Endodermal cell (in vitro differentiated cells): ENCODE measurements at regions not wholly inside any gene's neighbourhood (a gene's known extent, or its start where the extent isn't known, plus 50 kb on each side); places are given as distances from the start of the nearest gene placed in this dataset.

ENCODE experiments used
- DNase-seq: peaks from one replicate; pipeline ENCODE4 v3.0.0-alpha.2; 2017
- H3K27ac ChIP-seq: 2 replicates; pipeline ENCODE4 v1.5.1; 2013; ENCODE audit warnings: mild to moderate bottlenecking, low read depth, low read length, moderate library complexity
- H3K27me3 ChIP-seq: 2 replicates; pipeline ENCODE4 v1.6.1; 2013; ENCODE audit warnings: mild to moderate bottlenecking, low read length, moderate library complexity; ENCODE audit not compliant: insufficient read depth, control insufficient read depth, poor library complexity, severe bottlenecking
- H3K36me3 ChIP-seq: 2 replicates; pipeline ENCODE4 v1.7.0; 2013; ENCODE audit warnings: mild to moderate bottlenecking, low read length, moderate library complexity; ENCODE audit not compliant: control insufficient read depth, insufficient read depth
- H3K4me1 ChIP-seq: one replicate; pipeline ENCODE4 v1.7.0; 2013; ENCODE audit warnings: low read length; ENCODE audit not compliant: control insufficient read depth, insufficient read depth
- H3K4me3 ChIP-seq: 2 replicates; pipeline ENCODE4 v1.5.1; 2013; ENCODE audit warnings: mild to moderate bottlenecking, low read length, moderate library complexity
- H3K9ac ChIP-seq: 2 replicates; pipeline ENCODE4 v1.6.1; 2013; ENCODE audit warnings: mild to moderate bottlenecking, low read length, moderate library complexity; ENCODE audit not compliant: poor library complexity, severe bottlenecking; ENCODE audit errors: extremely low read depth
- H3K9me3 ChIP-seq: 2 replicates; pipeline ENCODE4 v1.6.1; 2013; ENCODE audit warnings: mild to moderate bottlenecking, low read length, moderate library complexity; ENCODE audit not compliant: control insufficient read depth
- H3K27ac Mint-ChIP-seq: 2 replicates; pipeline ENCODE4 v1.8.0; 2020; ENCODE audit warnings: mixed read lengths
- H3K27me3 Mint-ChIP-seq: 2 replicates; pipeline ENCODE4 v1.8.0; 2021; ENCODE audit warnings: mild to moderate bottlenecking, mixed read lengths; ENCODE audit not compliant: insufficient read depth
- H3K36me3 Mint-ChIP-seq: 2 replicates; pipeline ENCODE4 v1.8.0; 2020; ENCODE audit warnings: low read depth, mixed read lengths
- H3K4me1 Mint-ChIP-seq: 2 replicates; pipeline ENCODE4 v1.8.0; 2020; ENCODE audit warnings: mixed read lengths
- H3K4me3 Mint-ChIP-seq: 2 replicates; pipeline ENCODE4 v1.8.0; 2020; ENCODE audit warnings: mild to moderate bottlenecking, moderate library complexity, mixed read lengths
- H3K9me3 Mint-ChIP-seq: 2 replicates; pipeline ENCODE4 v1.8.0; 2020; ENCODE audit warnings: mild to moderate bottlenecking, mixed read lengths
- WGBS, 2 experiments: methylation state at CpG; one replicate each; pipeline versions ENCODE4 v1.1.5 to v1.1.7; 2013; ENCODE audit warnings: missing lambda C conversion rate in 2 of 2, mixed read lengths in 1 of 2; ENCODE audit not compliant: insufficient coverage in 1 of 2, insufficient read length in 1 of 2; 5-methylcytosine and 5-hydroxymethylcytosine counted together
- TF ChIP-seq, protein P1 (sequence below): fragments of 200-600 bp; sonication (generic); conservative IDR thresholded peaks from 2 replicates; pipeline ENCODE4 v1.5.0; 2021; ENCODE audit warnings: antibody characterized with exemption, mild to moderate bottlenecking

DNA sequence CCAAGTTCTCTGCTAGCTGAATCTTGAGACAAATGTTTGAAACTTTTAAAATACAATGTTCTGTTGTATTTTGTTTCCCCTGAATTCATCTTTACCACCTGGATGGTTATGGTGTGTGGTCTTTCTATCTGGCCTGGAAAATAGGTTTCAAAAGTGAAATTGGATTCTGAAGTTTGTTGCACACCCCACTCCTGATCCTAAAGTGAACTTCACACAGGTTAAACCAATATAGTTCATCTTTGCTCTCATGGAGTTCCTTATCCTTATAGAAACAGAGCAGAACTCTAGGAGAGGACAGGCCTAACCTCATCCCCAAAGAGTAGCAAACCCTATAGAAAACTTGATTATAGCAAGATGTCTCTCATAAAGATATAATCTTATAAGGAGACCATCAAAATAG lies 179.4 kb upstream of the BCL6 start:
- no peak for DNase-seq
- Histone ChIP-seq H3K27ac (no peak overlapping the region), H3K9me3 (peaks cover 12% of the 10 kb centered on the region), H3K4me1 (no peaks in the 10 kb centered on the region), H3K36me3 (no peaks in the 10 kb centered on the region), H3K27me3 (peaks cover 10% of the 10 kb centered on the region), H3K4me3 (no peak overlapping the region), H3K9ac (no peak overlapping the region)
- TF ChIP-seq, protein P1, sequence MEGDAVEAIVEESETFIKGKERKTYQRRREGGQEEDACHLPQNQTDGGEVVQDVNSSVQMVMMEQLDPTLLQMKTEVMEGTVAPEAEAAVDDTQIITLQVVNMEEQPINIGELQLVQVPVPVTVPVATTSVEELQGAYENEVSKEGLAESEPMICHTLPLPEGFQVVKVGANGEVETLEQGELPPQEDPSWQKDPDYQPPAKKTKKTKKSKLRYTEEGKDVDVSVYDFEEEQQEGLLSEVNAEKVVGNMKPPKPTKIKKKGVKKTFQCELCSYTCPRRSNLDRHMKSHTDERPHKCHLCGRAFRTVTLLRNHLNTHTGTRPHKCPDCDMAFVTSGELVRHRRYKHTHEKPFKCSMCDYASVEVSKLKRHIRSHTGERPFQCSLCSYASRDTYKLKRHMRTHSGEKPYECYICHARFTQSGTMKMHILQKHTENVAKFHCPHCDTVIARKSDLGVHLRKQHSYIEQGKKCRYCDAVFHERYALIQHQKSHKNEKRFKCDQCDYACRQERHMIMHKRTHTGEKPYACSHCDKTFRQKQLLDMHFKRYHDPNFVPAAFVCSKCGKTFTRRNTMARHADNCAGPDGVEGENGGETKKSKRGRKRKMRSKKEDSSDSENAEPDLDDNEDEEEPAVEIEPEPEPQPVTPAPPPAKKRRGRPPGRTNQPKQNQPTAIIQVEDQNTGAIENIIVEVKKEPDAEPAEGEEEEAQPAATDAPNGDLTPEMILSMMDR, result no peak
- Mint-ChIP-seq H3K4me3 (no peak overlapping the region), H3K9me3 (peaks cover 22% of the 10 kb centered on the region), H3K27me3 (peaks cover 17% of the 10 kb centered on the region), H3K4me1 (no peaks in the 10 kb centered on the region), H3K27ac (no peak overlapping the region), H3K36me3 (no peaks in the 10 kb centered on the region)

- Histone ChIP-seq H3K4me1 (no peaks in the 10 kb centered on the region), H3K4me3 (no peak overlapping the region), H3K9me3 (peaks cover 12% of the 10 kb centered on the region), H3K27me3 (peaks cover 4% of the 10 kb centered on the region), H3K27ac (no peak overlapping the region), H3K36me3 (no peaks in the 10 kb centered on the region), H3K9ac (no peak overlapping the region)
- no peak for DNase-seq
- Mint-ChIP-seq H3K27me3 (peaks cover 12% of the 10 kb centered on the region), H3K4me1 (no peaks in the 10 kb centered on the region), H3K9me3 (peaks cover 22% of the 10 kb centered on the region), H3K27ac (no peak overlapping the region), H3K4me3 (no peak overlapping the region), H3K36me3 (no peaks in the 10 kb centered on the region)
- 86 to 89% methylated on average over 1 of the region's 1 CpG for WGBS, 2 experiments
- TF ChIP-seq, protein P1, result no peak
Observed at GRCh38 chr3:187925326-187925725, 180.1 kb upstream of the BCL6 start.

GRCh38 chr3:187926620-187927019 lies 181.4 kb upstream of the BCL6 start:
- no peak overlapping the region for H3K4me3 ChIP-seq
- H3K9me3 ChIP-seq, result peaks cover 12% of the 10 kb centered on the region
- H3K36me3 Mint-ChIP-seq, result no peaks in the 10 kb centered on the region
- DNase-seq, result no peak
- H3K27ac ChIP-seq, result no peak overlapping the region
- no peak overlapping the region for H3K9ac ChIP-seq
- peaks cover 1% of the 10 kb centered on the region for H3K27me3 ChIP-seq
- TF ChIP-seq, protein P1, result no peak
- H3K9me3 Mint-ChIP-seq, result peaks cover 22% of the 10 kb centered on the region
- H3K27ac Mint-ChIP-seq, result no peak overlapping the region
- H3K36me3 ChIP-seq, result no peaks in the 10 kb centered on the region
- H3K4me1 ChIP-seq, result no peaks in the 10 kb centered on the region
- H3K4me3 Mint-ChIP-seq, result no peak overlapping the region
- H3K27me3 Mint-ChIP-seq, result peaks cover under 1% of the 10 kb centered on the region
- WGBS, 2 experiments, result 88 to 90% methylated on average over 2 to 3 of the region's 3 CpGs
- H3K4me1 Mint-ChIP-seq, result no peaks in the 10 kb centered on the region
